HEK293T (cell line): ENCODE measurements at regions not wholly inside any gene's neighbourhood (a gene's known extent, or its start where the extent isn't known, plus 50 kb on each side); places are given as distances from the start of the nearest gene placed in this dataset.
"Not testable (repeated sequence)": the region's sequence is repeated elsewhere in the genome, so short reads cannot be mapped to it uniquely, and the experiment has no call there.

Experiments used
- CTCF ChIA-PET: fragments of 350-600 bp; formaldehyde crosslinking; extraction: SDS; loops from one replicate; lab custom pipeline; 2021; ENCODE audit warnings: antibody characterized with exemption, inconsistent platforms; lab: Yijun Ruan, JAX
- POLR2A ChIA-PET: fragments of 350-600 bp; formaldehyde crosslinking; extraction: SDS; loops from one replicate; lab custom pipeline; 2020; ENCODE audit warnings: antibody characterized with exemption, inconsistent platforms; lab: Yijun Ruan, JAX
- DNase-seq: peaks from one replicate; pipeline ENCODE4 v3.0.0; 2012; ENCODE audit warnings: mixed read lengths; ENCODE audit errors: extremely low spot score
- ARNT ChIP-seq: fragments of 450-650 bp; IDR thresholded peaks from 2 replicates; pipeline ENCODE4 v1.6.1; 2017; ENCODE audit warnings: mild to moderate bottlenecking
- BHLHE40 ChIP-seq: fragments of 450-650 bp; IDR thresholded peaks from 2 replicates; pipeline ENCODE4 v1.6.1; 2016; ENCODE audit warnings: mild to moderate bottlenecking, moderate library complexity, borderline replicate concordance
- CTBP1 ChIP-seq: fragments of 450-650 bp; IDR thresholded peaks from 2 replicates; pipeline ENCODE4 v1.6.1; 2016; ENCODE audit warnings: borderline replicate concordance
- ELF4 ChIP-seq: fragments of 450-650 bp; IDR thresholded peaks from 2 replicates; pipeline ENCODE4 v1.6.1; 2017; ENCODE audit warnings: antibody characterized with exemption
- FOXA1 ChIP-seq: fragments of 450-650 bp; IDR thresholded peaks from 2 replicates; pipeline ENCODE4 v1.6.1; 2016; ENCODE audit warnings: mild to moderate bottlenecking
- FOXK2 ChIP-seq: fragments of 450-650 bp; IDR thresholded peaks from 2 replicates; pipeline ENCODE4 v1.6.1; 2016; ENCODE audit warnings: mild to moderate bottlenecking
- FOXM1 ChIP-seq: fragments of 450-650 bp; IDR thresholded peaks from 2 replicates; pipeline ENCODE4 v1.6.1; 2017; ENCODE audit warnings: mild to moderate bottlenecking, borderline replicate concordance
- HDGF ChIP-seq: fragments of 450-650 bp; IDR thresholded peaks from 2 replicates; pipeline ENCODE4 v1.6.1; 2017; ENCODE audit warnings: antibody characterized with exemption, borderline replicate concordance
- L3MBTL2 ChIP-seq: fragments of 450-650 bp; conservative IDR thresholded peaks from 2 replicates; pipeline ENCODE4 v1.6.1; 2016; ENCODE audit warnings: mild to moderate bottlenecking
- LEF1 ChIP-seq: fragments of 450-650 bp; IDR thresholded peaks from 2 replicates; pipeline ENCODE4 v1.6.1; 2017; ENCODE audit warnings: mild to moderate bottlenecking, borderline replicate concordance
- NFRKB ChIP-seq: fragments of 450-650 bp; IDR thresholded peaks from 2 replicates; pipeline ENCODE4 v1.6.1; 2016; ENCODE audit warnings: mild to moderate bottlenecking, moderate library complexity
- SP1 ChIP-seq: fragments of 450-650 bp; IDR thresholded peaks from 2 replicates; pipeline ENCODE4 v1.6.1; 2017
- SUZ12 ChIP-seq: fragments of 450-650 bp; IDR thresholded peaks from 2 replicates; pipeline ENCODE4 v1.6.1; 2016; ENCODE audit warnings: mild to moderate bottlenecking
- TARDBP ChIP-seq: fragments of 450-650 bp; IDR thresholded peaks from 2 replicates; pipeline ENCODE4 v1.6.1; 2016
- ZNF384 ChIP-seq: fragments of 450-650 bp; IDR thresholded peaks from 2 replicates; pipeline ENCODE4 v1.6.1; 2016
- TF ChIP-seq, protein P1 (sequence below): fragments of 450-650 bp; IDR thresholded peaks from 2 replicates; pipeline ENCODE4 v1.6.1; 2016

DNA sequence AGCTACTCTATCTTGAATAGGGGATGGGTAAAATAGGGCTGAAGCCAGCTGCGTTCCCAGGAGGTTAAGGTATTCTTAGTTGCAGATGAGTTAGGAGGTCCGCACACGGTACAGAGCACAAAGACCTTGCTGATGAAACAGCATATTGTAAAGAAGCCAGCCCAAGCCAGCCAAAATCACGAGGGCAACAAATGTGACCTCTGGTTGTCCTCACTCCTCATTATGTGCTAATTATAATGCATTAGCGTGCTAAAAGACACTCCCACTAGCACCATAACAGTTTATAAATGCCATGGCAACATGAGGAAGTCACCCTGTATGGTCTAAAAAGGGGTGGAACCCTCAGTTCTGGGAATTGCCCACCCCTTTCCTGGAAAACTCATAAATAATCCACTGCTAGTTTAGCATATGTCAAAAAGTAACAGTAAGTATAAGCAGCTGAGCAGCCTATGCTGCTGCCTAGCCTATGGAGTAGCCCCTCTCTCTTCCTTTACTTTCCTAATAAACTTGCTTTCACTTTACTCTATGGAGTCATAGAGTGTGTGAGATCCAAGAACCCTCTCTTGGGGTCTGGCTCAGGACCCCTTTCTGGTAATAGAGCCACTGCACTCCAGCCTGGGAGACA is 98.9 kb upstream of the NOX4 start:
- POLR2A ChIA-PET, DNase-seq, CTCF ChIA-PET: not testable (repeated sequence)

DNA sequence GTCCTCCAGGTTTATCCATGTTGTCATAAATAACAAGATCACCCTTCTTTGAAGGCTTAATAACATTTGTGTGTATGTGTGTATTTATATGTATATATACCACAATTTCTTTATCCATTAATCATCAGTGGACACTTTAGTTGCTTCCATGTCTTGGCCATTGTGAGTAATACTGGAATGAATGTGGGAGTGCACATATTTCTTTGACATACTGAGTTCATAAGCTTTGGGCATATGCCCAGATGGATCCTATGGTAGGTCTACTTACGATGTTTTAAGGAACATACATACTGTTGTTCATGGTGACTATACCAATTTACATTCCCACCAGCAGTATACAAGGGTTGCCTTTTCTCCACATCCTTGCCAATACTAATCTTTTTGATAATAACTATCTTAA is 108.8 kb upstream of the TRIM77 start:
- DNase-seq, CTCF ChIA-PET, POLR2A ChIA-PET: not testable (repeated sequence)

DNA sequence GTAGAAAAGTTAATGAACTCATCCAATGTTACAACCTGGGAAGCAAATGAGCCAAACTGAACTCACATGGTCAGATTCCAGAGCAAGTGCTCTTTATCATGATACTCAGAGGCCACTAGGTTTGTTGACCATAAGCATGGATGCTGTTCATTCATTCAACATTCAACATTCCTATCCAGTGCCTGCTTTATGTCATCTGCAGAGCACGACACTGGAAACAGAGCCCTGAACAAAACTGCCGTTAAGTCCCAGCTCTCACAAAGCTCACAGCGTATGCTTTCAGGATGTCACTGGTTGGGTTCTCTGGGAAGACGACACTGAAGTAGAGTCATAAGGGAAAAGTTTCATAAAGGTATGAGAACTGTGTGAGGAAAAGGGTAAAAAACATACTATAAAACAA is 105.8 kb upstream of the TRIM77 start:
- DNase-seq: no peak
- ChIA-PET POLR2A (no interaction called here), CTCF (no interaction called here)
- TF ChIP-seq NFRKB (no peak), ZNF384 (no peak), CTBP1 (no peak), TARDBP (no peak), HDGF (no peak), FOXM1 (no peak), L3MBTL2 (no peak), FOXA1 (no peak), LEF1 (no peak)
- TF ChIP-seq, protein P1, sequence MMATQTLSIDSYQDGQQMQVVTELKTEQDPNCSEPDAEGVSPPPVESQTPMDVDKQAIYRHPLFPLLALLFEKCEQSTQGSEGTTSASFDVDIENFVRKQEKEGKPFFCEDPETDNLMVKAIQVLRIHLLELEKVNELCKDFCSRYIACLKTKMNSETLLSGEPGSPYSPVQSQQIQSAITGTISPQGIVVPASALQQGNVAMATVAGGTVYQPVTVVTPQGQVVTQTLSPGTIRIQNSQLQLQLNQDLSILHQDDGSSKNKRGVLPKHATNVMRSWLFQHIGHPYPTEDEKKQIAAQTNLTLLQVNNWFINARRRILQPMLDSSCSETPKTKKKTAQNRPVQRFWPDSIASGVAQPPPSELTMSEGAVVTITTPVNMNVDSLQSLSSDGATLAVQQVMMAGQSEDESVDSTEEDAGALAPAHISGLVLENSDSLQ: no peak

DNA sequence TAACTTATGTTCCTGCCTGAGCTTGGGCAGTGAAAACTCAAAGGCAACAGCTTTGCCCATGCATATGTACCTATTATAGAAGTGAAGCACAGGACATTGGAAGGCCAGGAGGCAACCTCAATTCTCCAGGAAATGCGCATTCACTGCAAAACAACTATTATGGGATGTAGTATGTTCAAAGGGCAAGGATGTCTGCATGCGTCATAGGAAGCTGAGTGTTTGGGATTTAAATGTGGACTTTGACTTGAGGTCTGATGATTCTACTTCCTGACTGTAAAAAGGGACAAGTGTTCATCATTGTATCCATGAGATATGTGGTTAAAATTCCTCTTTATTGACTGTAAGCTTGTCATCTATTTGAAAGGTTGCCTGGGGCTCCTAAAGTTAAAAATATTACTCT is 103.3 kb upstream of the TRIM77 start:
- CTCF ChIA-PET, POLR2A ChIA-PET, DNase-seq: not testable (repeated sequence)

DNA sequence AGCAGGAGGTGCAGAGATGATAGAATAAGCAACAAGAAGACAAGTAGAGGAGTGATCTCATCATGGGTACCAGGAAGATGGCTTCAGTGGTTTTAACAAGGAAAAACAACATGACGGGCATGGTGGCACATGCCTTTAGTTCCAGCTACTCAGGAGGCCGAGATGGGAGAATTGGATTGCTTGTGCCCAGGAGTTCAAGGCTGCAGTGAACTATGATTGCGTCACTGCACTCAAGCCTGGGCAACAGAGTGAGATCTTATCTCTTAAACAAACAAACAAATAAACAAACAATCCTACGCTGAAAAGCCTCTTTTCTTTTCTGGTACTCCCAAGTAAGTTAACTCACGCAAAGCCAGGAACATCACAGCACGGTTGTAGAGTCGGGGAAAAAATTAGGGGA is 102.6 kb upstream of the TRIM77 start:
- DNase-seq, CTCF ChIA-PET, POLR2A ChIA-PET: not testable (repeated sequence)

DNA sequence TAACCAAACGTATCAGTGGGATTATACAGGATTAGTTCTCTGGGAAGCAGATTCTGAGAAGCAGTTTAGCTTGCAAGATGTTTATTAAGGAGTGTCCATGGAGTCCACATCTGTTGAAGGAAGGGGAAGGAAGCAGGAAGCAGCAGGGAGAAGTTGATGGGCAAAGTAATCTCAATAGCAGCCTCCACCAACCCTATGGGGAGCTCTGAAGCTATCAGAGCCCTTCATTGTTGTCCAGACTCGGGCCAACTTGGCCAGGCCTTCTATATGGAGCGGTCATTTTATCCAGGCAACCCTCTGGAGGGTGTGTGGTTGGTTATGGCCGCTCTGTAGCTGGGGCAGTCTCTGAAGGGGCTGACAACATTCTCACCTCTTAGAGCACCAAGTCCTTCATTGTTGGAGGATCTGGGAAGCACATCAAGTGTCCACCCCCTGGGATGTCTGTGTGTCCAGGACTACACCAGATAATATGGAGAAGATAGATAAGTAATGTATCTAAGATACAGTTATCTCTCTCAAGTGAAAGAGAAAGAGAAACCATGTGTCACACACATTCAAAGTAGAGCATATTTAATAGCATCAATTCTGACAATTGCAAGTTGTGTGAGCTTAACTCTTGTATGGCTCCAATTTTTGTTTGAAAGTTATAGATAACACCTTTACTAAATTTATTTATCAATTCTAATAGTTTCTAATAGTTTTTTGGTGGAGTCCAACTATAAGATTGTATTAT is 101.7 kb upstream of the TRIM77 start:
- ChIA-PET POLR2A (no interaction called here), CTCF (no interaction called here)
- no peak for DNase-seq
- TF ChIP-seq FOXA1: no peak
- no peak for TF ChIP-seq LEF1
- no peak for TF ChIP-seq ELF4
- no peak for TF ChIP-seq ARNT
- TF ChIP-seq FOXM1: no peak
- no peak for TF ChIP-seq ZNF384
- no peak for TF ChIP-seq NFRKB
- TF ChIP-seq HDGF: no peak
- no peak for TF ChIP-seq FOXK2
- no peak for TF ChIP-seq CTBP1
- no peak for TF ChIP-seq L3MBTL2
- TF ChIP-seq TARDBP: no peak

DNA sequence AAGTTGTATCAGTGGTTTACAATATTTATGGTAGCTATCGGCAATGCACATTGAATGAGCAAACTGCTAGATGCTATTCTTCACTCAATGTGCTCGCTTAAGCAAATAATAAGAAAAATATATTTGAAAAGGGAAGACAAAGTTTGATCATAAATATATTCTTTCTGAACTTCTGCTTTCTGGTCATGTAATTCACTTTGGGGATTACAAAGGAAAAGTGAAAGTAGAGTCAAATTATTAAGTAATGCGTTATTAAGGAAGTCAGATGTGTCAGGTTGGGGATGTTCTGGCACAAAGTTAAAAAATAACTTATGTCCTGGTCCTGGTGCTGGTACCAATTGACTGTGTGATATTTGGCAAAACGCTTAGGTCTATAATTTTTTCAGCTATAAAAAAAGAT is 98.0 kb upstream of the TRIM77 start:
- ChIA-PET POLR2A (no interaction called here), CTCF (no interaction called here)
- DNase-seq: no peak
- no peak for TF ChIP-seq ELF4
- no peak for TF ChIP-seq SUZ12
- TF ChIP-seq HDGF: no peak
- TF ChIP-seq ARNT: no peak
- TF ChIP-seq TARDBP: no peak
- no peak for TF ChIP-seq SP1
- TF ChIP-seq BHLHE40: no peak
- TF ChIP-seq FOXM1: no peak
- no peak for TF ChIP-seq ZNF384
- TF ChIP-seq FOXA1: no peak
- TF ChIP-seq LEF1: no peak
- no peak for TF ChIP-seq NFRKB
- no peak for TF ChIP-seq FOXK2
- TF ChIP-seq, protein P1: no peak
- TF ChIP-seq L3MBTL2: no peak
- TF ChIP-seq CTBP1: no peak

DNA sequence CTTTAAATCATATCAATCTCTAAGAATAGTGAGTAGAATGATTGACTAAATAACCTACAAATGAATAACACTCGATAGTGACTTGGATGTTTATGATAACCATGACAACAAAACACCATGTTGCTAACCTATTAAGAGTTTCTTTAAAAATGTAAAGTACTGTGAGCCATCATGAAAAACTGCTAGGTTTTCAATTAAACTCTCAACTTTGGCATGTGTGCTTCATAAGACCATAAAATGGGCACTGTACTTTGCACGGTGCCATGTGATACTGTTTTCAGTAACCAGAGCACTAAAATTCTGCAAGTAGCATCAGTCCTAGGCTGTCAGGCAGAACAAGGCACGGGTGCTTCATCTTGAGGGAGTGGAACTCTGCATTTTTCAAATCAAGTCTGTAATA is 96.2 kb upstream of the TRIM77 start:
- TF ChIP-seq HDGF (no peak), SP1 (no peak), L3MBTL2 (no peak), BHLHE40 (no peak), ZNF384 (no peak)
- DNase-seq: no peak
- CTCF ChIA-PET: no interaction called here
- POLR2A ChIA-PET: no interaction called here

DNA sequence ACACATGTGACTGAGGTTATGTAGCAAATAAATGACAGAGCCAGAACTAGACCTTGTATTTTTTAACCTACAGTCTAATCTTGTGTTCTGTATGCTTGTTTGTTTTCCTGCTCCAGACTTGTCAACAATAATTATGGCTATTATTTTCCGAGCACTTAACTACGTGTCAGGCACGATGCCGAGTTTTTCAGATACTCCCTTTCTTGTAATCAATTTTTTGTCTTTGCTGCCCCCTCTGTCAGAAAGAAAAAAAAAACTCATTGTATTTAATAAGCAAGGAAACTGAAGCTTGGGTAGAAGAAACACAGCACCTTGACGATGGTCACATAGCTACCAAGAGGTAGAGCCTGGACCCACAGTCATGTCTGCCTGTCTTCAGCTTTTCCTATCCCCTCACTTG is 95.7 kb upstream of the TRIM77 start:
- DNase-seq, POLR2A ChIA-PET: not testable (repeated sequence)
- CTCF ChIA-PET: interaction anchor here (0.7 kb wide), 1 partner anchor 514 kb away, joined by 4 read pairs; no protein-coding TSS in a partner anchor

DNA sequence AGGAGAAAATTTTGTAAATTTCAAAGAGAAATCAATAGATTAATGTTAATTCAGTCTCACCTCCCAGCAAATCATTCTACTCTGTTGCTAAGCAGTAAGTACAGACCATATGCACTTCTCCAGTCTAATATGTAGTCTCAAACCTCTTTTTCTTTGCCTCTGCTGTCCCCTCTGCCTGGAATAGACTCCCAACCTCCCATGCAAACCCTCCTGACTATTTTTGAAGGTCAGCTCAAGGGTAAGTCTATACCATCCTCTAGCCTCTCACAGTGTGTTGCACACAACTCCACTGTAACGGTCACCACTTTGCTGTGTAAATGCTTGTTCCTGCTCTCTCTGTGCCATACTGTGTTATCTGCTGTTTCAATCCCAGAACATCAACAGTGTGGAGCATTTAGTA is 94.5 kb upstream of the TRIM77 start:
- POLR2A ChIA-PET, DNase-seq, CTCF ChIA-PET: not testable (repeated sequence)

DNA sequence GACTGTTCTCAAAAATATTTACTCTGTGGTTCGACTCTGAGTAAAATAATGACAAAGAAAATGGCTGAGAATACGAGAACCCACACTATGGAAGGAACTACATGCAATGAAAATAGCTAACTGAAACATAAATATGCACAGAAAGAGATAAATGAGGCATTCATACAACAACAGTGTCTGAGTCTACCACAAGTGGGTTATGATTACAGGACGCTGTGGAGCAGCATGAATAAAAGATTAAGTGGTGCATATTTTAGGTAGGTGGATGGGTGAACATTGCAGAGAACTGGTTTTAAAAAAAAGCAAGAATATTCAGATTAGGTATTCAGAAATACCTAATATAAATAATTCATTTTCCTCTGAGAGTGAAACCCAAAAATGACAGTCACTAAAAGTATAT is 93.9 kb upstream of the TRIM77 start:
- DNase-seq, POLR2A ChIA-PET, CTCF ChIA-PET: not testable (repeated sequence)

DNA sequence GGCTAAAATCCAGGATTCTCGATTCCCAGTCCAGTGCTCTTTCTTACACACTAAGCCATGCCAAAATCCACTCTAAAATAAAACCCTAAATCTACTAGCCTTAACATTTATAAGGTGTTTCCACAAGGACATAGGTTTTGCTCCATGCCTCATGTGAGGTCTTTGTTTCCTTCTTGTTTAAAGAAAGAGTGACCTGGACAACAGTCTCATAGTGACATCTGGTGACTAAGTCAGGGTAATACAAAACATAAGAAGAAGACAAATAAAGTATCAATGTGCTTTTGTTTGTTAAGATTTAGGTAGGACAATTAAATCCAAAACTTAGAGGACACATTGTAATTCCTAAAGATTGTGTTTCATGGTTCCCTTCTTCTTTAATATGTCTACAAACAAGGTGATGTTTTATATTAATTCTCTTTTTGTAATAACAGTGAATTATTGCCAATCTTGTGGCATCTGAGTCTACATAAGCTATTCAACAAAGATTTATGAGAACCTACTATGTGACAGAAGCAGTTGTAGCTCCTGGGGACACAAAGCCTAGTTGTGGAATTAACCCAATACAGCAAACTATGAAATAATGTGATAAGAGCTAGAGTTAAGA is 93.0 kb upstream of the TRIM77 start:
- DNase-seq, POLR2A ChIA-PET: not testable (repeated sequence)
- CTCF ChIA-PET: interaction anchor here (0.5 kb wide), 1 partner anchor 669 kb away, joined by 3 read pairs; no protein-coding TSS in a partner anchor
